ENCODE measurements at regions not wholly inside any gene's neighbourhood (a gene's known extent, or its start where the extent isn't known, plus 50 kb on each side); places are given as distances from the start of the nearest gene placed in this dataset.

- TF ChIP-seq CTCF (IDR thresholded peaks at IDR 0.05) (no peak), POLR2A (IDR thresholded peaks at IDR 0.05) (no peak)
These were observed 112.6 kb upstream of the SLC24A3 start for GRCh38 chr20:19099596-19100545.

All from breast epithelium (tissue), 3 donors.